ENCODE measurements at regions not wholly inside any gene's neighbourhood (a gene's known extent, or its start where the extent isn't known, plus 50 kb on each side); places are given as distances from the start of the nearest gene placed in this dataset.
A peak's percentile ranks its signal among the peaks of the same experiment; 100 is the strongest.

DNA sequence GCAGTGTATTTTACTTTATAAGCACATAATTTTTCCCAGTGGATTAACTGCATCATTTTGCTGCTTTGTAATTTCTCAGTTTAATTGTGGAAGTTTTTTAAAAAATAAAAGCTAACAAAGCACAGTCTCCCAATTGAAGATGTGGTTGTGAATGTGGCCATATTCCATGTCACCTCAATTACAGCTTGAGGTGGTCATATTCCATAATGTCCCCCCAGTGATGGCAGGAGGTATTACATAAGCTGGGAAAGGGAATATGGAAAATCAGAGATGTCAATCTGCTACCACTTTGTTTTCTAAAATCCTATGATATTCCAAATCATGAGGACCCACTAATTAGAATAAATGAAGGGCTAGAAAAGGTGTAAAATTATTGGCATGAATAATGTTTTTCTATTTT, 1672.0 kb upstream of the CDH9 start:
- peak in 1 of 3 experiments; percentile 40; a peak in 1 of 4 replicates for TF ChIP-seq CTCF (IDR thresholded peaks at IDR 0.05; ENCODE audit: control extremely low read depth in 1 of 3, insufficient read depth in 1 of 3, low read depth in 1 of 3, low read length in 3 of 3)
- TF ChIP-seq CREB1 (IDR thresholded peaks at IDR 0.05) = no peak
- no peak for TF ChIP-seq POLR2AphosphoS5 (IDR thresholded peaks at IDR 0.05; ENCODE audit: low read depth, low read length)
- peak; percentile 13 to 16; a peak in 1 of 4 replicates for TF ChIP-seq RAD21 (IDR thresholded peaks at IDR 0.05 in 1 of 2, conservative IDR thresholded peaks at IDR 0.05 in 1 of 2; ENCODE audit: low read depth in 2 of 2, low read length in 2 of 2)
- TF ChIP-seq ATF3 (IDR thresholded peaks at IDR 0.05; ENCODE audit: insufficient read depth, low read depth, low read length) = no peak
- TF ChIP-seq KDM4A (IDR thresholded peaks at IDR 0.05; ENCODE audit: low read depth, low read length, severe bottlenecking) = no peak
- no peak for TF ChIP-seq KDM5A (IDR thresholded peaks at IDR 0.05; ENCODE audit: low read length)
- TF ChIP-seq EZH2 (IDR thresholded peaks at IDR 0.05; ENCODE audit: low read depth, low read length, severe bottlenecking) = no peak
- no peak for TF ChIP-seq TAF1 (IDR thresholded peaks at IDR 0.05; ENCODE audit: low read depth, low read length)
- TF ChIP-seq EP300 (IDR thresholded peaks at IDR 0.05; ENCODE audit: borderline replicate concordance in 1 of 2, low read depth in 2 of 2, low read length in 2 of 2) = no peak
- no peak for TF ChIP-seq CHD7 (IDR thresholded peaks at IDR 0.05; ENCODE audit: insufficient replicate concordance, low read length)

Data from H1 (cell line).